22Rv1 (cell line): ENCODE measurements at regions not wholly inside any gene's neighbourhood (a gene's known extent, or its start where the extent isn't known, plus 50 kb on each side); places are given as distances from the start of the nearest gene placed in this dataset.

Experiments
- CTCF ChIP-seq: fragments of 450-650 bp; IDR thresholded peaks from 2 replicates; pipeline ENCODE4 v1.5.1; 2017; ENCODE audit warnings: mild to moderate bottlenecking
- ZFX ChIP-seq: fragments of 450-650 bp; IDR thresholded peaks from 2 replicates; pipeline ENCODE4 v1.6.1; 2017; ENCODE audit warnings: antibody characterized with exemption, borderline replicate concordance

- no peak for TF ChIP-seq CTCF
- TF ChIP-seq ZFX, result no peak
Measured at GRCh38 chr1:165060285-165060793, 296.2 kb downstream of the LMX1A start.
